ENCODE measurements at regions not wholly inside any gene's neighbourhood (a gene's known extent, or its start where the extent isn't known, plus 50 kb on each side); places are given as distances from the start of the nearest gene placed in this dataset.
"Not testable (repeated sequence)": the region's sequence is repeated elsewhere in the genome, so short reads cannot be mapped to it uniquely, and the experiment has no call there.

GRCh38 chr11:96588793-96589192 lies 199.0 kb downstream of the JRKL start:
- TF ChIP-seq BCL3 (IDR thresholded peaks at IDR 0.05); RFX5 (IDR thresholded peaks at IDR 0.05); POLR2A (IDR thresholded peaks at IDR 0.05; ENCODE audit: low read length); RNF2 (IDR thresholded peaks at IDR 0.05; ENCODE audit: borderline replicate concordance, low read depth); CEBPB (IDR thresholded peaks at IDR 0.05); CTCF (IDR thresholded peaks at IDR 0.05); MAX (IDR thresholded peaks at IDR 0.05); MYC (IDR thresholded peaks at IDR 0.05; ENCODE audit: borderline replicate concordance, low read length); BHLHE40 (IDR thresholded peaks at IDR 0.05; ENCODE audit: low read depth, low read length); USF2 (IDR thresholded peaks at IDR 0.05); SREBF2 (IDR thresholded peaks at IDR 0.05); EP300 (IDR thresholded peaks at IDR 0.05); NPAS2 (CRISPR knock-in tag; IDR thresholded peaks at IDR 0.05; ENCODE audit: borderline replicate concordance): not testable (repeated sequence)

Data from A549 (cell line).